ENCODE measurements at regions not wholly inside any gene's neighbourhood (a gene's known extent, or its start where the extent isn't known, plus 50 kb on each side); places are given as distances from the start of the nearest gene placed in this dataset.

GRCh38 chr3:56861511-56861910 lies 59.8 kb upstream of the ARHGEF3 start:
- no peaks in the 10 kb centered on the region for H3K27me3 Mint-ChIP-seq (ENCODE audit: low read depth)
- no peak for DNase-seq (ENCODE audit: low spot score)
- CTCF ChIA-PET, result interaction anchor here (1.5 kb wide), 1 partner anchor 127 kb away, joined by 7 read pairs; no protein-coding TSS in a partner anchor

More at GRCh38 chr3:56861511-56861910, 59.8 kb upstream of the ARHGEF3 start:
- TF ChIP-seq MXD4 (CRISPR knock-in tag; IDR thresholded peaks at IDR 0.05; ENCODE audit: borderline replicate concordance) (no peak), E2F5 (CRISPR knock-in tag; IDR thresholded peaks at IDR 0.05) (no peak), NFYB (CRISPR knock-in tag; conservative IDR thresholded peaks at IDR 0.05; ENCODE audit: low read depth) (no peak), PREB (CRISPR knock-in tag; IDR thresholded peaks at IDR 0.05; ENCODE audit: borderline replicate concordance) (no peak), CBFB (CRISPR knock-in tag; IDR thresholded peaks at IDR 0.05; ENCODE audit: low read depth) (no peak), E2F4 (CRISPR knock-in tag; IDR thresholded peaks at IDR 0.05; ENCODE audit: borderline replicate concordance, low read depth) (no peak), OVOL2 (CRISPR knock-in tag; IDR thresholded peaks at IDR 0.05; ENCODE audit: borderline replicate concordance) (no peak), ZNF232 (CRISPR knock-in tag; IDR thresholded peaks at IDR 0.05) (no peak), ATF1 (CRISPR knock-in tag; IDR thresholded peaks at IDR 0.05) (no peak), ERG (CRISPR knock-in tag; IDR thresholded peaks at IDR 0.05) (no peak), ZNF512 (CRISPR knock-in tag; IDR thresholded peaks at IDR 0.05; ENCODE audit: borderline replicate concordance) (no peak), ZMAT4 (CRISPR knock-in tag; IDR thresholded peaks at IDR 0.05) (no peak), ZSCAN18 (CRISPR knock-in tag; IDR thresholded peaks at IDR 0.05) (no peak)
- POLR2A ChIA-PET, result interaction anchor here (1.1 kb wide), 1 partner anchor 60 kb away, joined by 3 read pairs; the partner anchor contains the start of gene ARHGEF3
- H3K36me3 Mint-ChIP-seq, result no peaks in the 10 kb centered on the region
- H3K9me3 Mint-ChIP-seq, result peaks cover 9% of the 10 kb centered on the region
- H3K27ac Mint-ChIP-seq, result no peak overlapping the region; the same call in 1 of the 2 replicates
- no peak overlapping the region for H3K4me3 Mint-ChIP-seq
- 0 out of 2 replicates have a peak, but pooled peaks cover 3% of the 10 kb centered on the region for H3K4me1 Mint-ChIP-seq
- peak; percentile 68 for ATAC-seq
